Medulla oblongata (tissue), 1 donor: ENCODE measurements at regions not wholly inside any gene's neighbourhood (a gene's known extent, or its start where the extent isn't known, plus 50 kb on each side); places are given as distances from the start of the nearest gene placed in this dataset.

Source experiments
- DNase-seq: peaks from one replicate; pipeline ENCODE4 v3.0.0-alpha.2; 2015; ENCODE audit errors: extremely low spot score

GRCh38 chr18:8944871-8945245, 157.6 kb upstream of the NDUFV2 start:
- DNase-seq: no peak

- no peak for DNase-seq
Measured at GRCh38 chr18:8945514-8945913, 157.0 kb upstream of the NDUFV2 start.

GRCh38 chr18:8946066-8946838, 156.2 kb upstream of the NDUFV2 start:
- DNase-seq: no peak

- DNase-seq: no peak
Measured at GRCh38 chr18:8947566-8947965, 154.9 kb upstream of the NDUFV2 start.

- DNase-seq: no peak
Measured at GRCh38 chr18:8948011-8948410, 154.5 kb upstream of the NDUFV2 start.

- DNase-seq: no peak
Measured at GRCh38 chr18:8948471-8949149, 153.9 kb upstream of the NDUFV2 start.

- DNase-seq: no peak
Measured at GRCh38 chr18:8949206-8949605, 153.3 kb upstream of the NDUFV2 start.

- no peak for DNase-seq
Measured at GRCh38 chr18:8951491-8951890, 151.0 kb upstream of the NDUFV2 start.

GRCh38 chr18:8952174-8952573, 150.3 kb upstream of the NDUFV2 start:
- no peak for DNase-seq

- no peak for DNase-seq
Measured at GRCh38 chr18:8952769-8953760, 149.4 kb upstream of the NDUFV2 start.

GRCh38 chr18:8957731-8958130, 144.8 kb upstream of the NDUFV2 start:
- DNase-seq: no peak

GRCh38 chr18:8958660-8959059, 143.8 kb upstream of the NDUFV2 start:
- no peak for DNase-seq

- no peak for DNase-seq
Measured at GRCh38 chr18:8959551-8960135, 142.9 kb upstream of the NDUFV2 start.

GRCh38 chr18:8960740-8961657, 141.5 kb upstream of the NDUFV2 start:
- no peak for DNase-seq

- DNase-seq: peak; percentile 41
Measured at GRCh38 chr18:8962192-8962779, 140.2 kb upstream of the NDUFV2 start.

- no peak for DNase-seq
Measured at GRCh38 chr18:8962855-8963635, 139.5 kb upstream of the NDUFV2 start.

- DNase-seq: no peak
Measured at GRCh38 chr18:8963876-8964275, 138.6 kb upstream of the NDUFV2 start.

GRCh38 chr18:8965398-8965797, 137.1 kb upstream of the NDUFV2 start:
- DNase-seq: no peak

- peak; percentile 39 for DNase-seq
Measured at GRCh38 chr18:8966821-8967220, 135.7 kb upstream of the NDUFV2 start.

- DNase-seq: no peak
Measured at GRCh38 chr18:8967573-8967972, 134.9 kb upstream of the NDUFV2 start.
